ENCODE measurements at regions not wholly inside any gene's neighbourhood (a gene's known extent, or its start where the extent isn't known, plus 50 kb on each side); places are given as distances from the start of the nearest gene placed in this dataset.
"Not testable (repeated sequence)": the region's sequence is repeated elsewhere in the genome, so short reads cannot be mapped to it uniquely, and the experiment has no call there.

GRCh38 chr12:75943730-75944096 lies 87.9 kb downstream of the PHLDA1 start:
- no peak for DNase-seq (ENCODE audit: low read depth in 2 of 2)

GRCh38 chr12:75941661-75942060 lies 89.9 kb downstream of the PHLDA1 start:
- DNase-seq (ENCODE audit: low read depth in 2 of 2): not testable (repeated sequence)

GRCh38 chr12:75939016-75939642 lies 92.4 kb downstream of the PHLDA1 start:
- DNase-seq (ENCODE audit: low read depth in 2 of 2): no peak

- no peak for DNase-seq (ENCODE audit: low read depth in 2 of 2)
Measured at GRCh38 chr12:75938189-75938588, 93.4 kb downstream of the PHLDA1 start.

- DNase-seq (ENCODE audit: low read depth in 2 of 2): no peak
Measured at GRCh38 chr12:75937486-75937885, 94.1 kb downstream of the PHLDA1 start.

- DNase-seq (ENCODE audit: low read depth in 2 of 2): no peak
Measured at GRCh38 chr12:75936515-75937440, 94.8 kb downstream of the PHLDA1 start.

GRCh38 chr12:75935539-75936242 lies 95.9 kb downstream of the PHLDA1 start:
- DNase-seq (ENCODE audit: low read depth in 2 of 2): no peak

GRCh38 chr12:75933101-75933500 lies 98.5 kb downstream of the PHLDA1 start:
- DNase-seq (ENCODE audit: low read depth in 2 of 2): no peak

GRCh38 chr12:75932241-75932640 lies 99.3 kb downstream of the PHLDA1 start:
- DNase-seq (ENCODE audit: low read depth in 2 of 2): no peak

GRCh38 chr12:75923964-75924666 lies 107.5 kb downstream of the PHLDA1 start:
- DNase-seq (ENCODE audit: low read depth in 2 of 2): no peak

GRCh38 chr12:75922944-75923642 lies 108.5 kb downstream of the PHLDA1 start:
- DNase-seq (ENCODE audit: low read depth in 2 of 2): no peak

GRCh38 chr12:75921622-75922289 lies 109.8 kb downstream of the PHLDA1 start:
- DNase-seq (ENCODE audit: low read depth in 2 of 2): no peak

- DNase-seq (ENCODE audit: low read depth in 2 of 2): no peak
Measured at GRCh38 chr12:75917715-75918114, 113.9 kb downstream of the PHLDA1 start.

- DNase-seq (ENCODE audit: low read depth in 2 of 2): no peak
Measured at GRCh38 chr12:75917083-75917482, 114.5 kb downstream of the PHLDA1 start.

- peak in 1 of 2 donors; percentile 4 for DNase-seq (ENCODE audit: low read depth in 2 of 2)
Measured at GRCh38 chr12:75913502-75914351, 117.8 kb downstream of the PHLDA1 start.

GRCh38 chr12:75909714-75910656 lies 121.6 kb downstream of the PHLDA1 start:
- no peak for DNase-seq (ENCODE audit: low read depth in 2 of 2)

- no peak for DNase-seq (ENCODE audit: low read depth in 2 of 2)
Measured at GRCh38 chr12:75908961-75909605, 122.5 kb downstream of the PHLDA1 start.

GRCh38 chr12:75905922-75906321 lies 125.7 kb downstream of the PHLDA1 start:
- DNase-seq (ENCODE audit: low read depth in 2 of 2): no peak
